ENCODE measurements at regions not wholly inside any gene's neighbourhood (a gene's known extent, or its start where the extent isn't known, plus 50 kb on each side); places are given as distances from the start of the nearest gene placed in this dataset.
A peak's percentile ranks its signal among the peaks of the same experiment; 100 is the strongest.

GRCh38 chr3:190721330-190721729 lies 141.2 kb downstream of the GMNC start:
- DNase-seq, result peak; percentile 94

DNA sequence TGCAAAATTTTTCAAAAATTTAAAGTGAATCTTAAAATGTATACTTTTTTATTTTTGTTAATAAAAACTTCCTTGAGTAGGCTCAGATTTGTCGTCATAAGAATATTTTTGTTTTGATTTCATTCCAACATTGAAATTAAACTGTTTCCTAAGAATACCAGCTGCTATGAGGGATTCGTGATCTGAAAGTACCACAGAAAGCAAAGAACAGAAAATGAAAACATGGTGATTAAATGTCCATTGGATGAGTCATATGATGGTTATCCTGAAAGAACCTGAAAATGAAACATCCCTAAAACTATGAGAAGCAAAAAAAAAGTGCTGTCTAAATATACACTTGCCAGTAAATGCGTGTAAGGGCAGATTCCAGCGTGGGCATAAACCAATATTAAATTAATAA lies 143.8 kb downstream of the GMNC start:
- DNase-seq, result peak; percentile 20

DNA sequence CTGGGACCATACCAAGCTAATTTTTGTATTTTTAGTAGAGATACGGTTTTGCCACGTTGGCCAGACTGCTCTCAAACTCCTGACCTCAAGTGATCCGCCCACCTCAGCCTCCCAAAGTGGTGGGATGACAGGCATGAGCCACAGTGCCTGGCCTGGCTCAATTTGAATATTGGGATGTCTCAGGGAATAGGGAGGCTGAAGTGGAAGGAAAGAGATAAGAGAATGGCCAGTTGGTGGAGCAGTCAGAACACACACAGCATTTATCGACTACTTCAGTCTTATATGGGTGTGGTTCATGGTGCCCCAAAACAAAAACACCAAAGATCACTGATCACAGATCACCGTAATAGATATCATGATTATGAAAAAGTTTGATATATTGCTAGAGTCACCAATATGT lies 144.4 kb downstream of the GMNC start:
- peak; percentile 1 for DNase-seq

GRCh38 chr3:190716961-190717360 lies 145.5 kb downstream of the GMNC start:
- no peak for DNase-seq

DNA sequence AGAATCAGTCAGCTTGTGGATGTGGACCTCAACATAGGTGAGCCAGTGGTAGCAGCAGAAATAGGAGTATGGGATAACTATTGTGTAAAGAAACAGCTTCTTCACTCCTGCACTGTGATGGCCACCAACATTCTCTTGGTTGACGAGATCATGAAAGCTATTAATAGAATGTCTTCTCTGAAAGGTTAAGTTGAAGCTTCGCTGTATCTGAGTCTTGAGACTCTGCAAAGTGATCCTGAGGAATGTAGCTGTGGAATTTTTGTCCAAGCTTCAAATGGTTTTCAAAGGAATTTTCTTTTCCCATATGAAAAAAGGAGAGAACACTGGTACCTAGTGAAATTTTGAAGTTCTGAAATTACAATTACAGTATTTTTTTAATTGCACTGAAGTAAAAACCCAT lies 146.3 kb downstream of the GMNC start:
- no peak for DNase-seq

- DNase-seq, result no peak
These were observed 151.8 kb downstream of the GMNC start for GRCh38 chr3:190710723-190711122.

GRCh38 chr3:190709351-190709773 lies 153.1 kb downstream of the GMNC start:
- DNase-seq, result no peak

Measured in DMS53 (cell line).